ENCODE measurements at regions not wholly inside any gene's neighbourhood (a gene's known extent, or its start where the extent isn't known, plus 50 kb on each side); places are given as distances from the start of the nearest gene placed in this dataset.

GRCh38 chr3:63207066-63207590, 71.0 kb upstream of the SYNPR start:
- TF ChIP-seq CBX8 (IDR thresholded peaks at IDR 0.05; ENCODE audit: borderline replicate concordance, low read depth, low read length) (no peak), ZNF274 (IDR thresholded peaks at IDR 0.05; ENCODE audit: borderline replicate concordance, extremely low read depth, low read length) (no peak), SIN3A (conservative IDR thresholded peaks at IDR 0.05 in 1 of 2, IDR thresholded peaks at IDR 0.05 in 1 of 2; ENCODE audit: low read depth in 1 of 2, low read length in 2 of 2) (no peak), CTCF (IDR thresholded peaks at IDR 0.05; ENCODE audit: control extremely low read depth in 1 of 3, insufficient read depth in 1 of 3, low read depth in 1 of 3, low read length in 3 of 3) (no peak), MAFK (IDR thresholded peaks at IDR 0.05; ENCODE audit: low read depth, low read length) (no peak)
